B cell (primary cell): ENCODE measurements at regions not wholly inside any gene's neighbourhood (a gene's known extent, or its start where the extent isn't known, plus 50 kb on each side); places are given as distances from the start of the nearest gene placed in this dataset.

Experiments used
- CTCF ChIP-seq: fragments of 200-600 bp; IDR thresholded peaks from one replicate; pipeline ENCODE4 v1.8.0; 2022; ENCODE audit warnings: antibody characterized with exemption, mild to moderate bottlenecking
- EZH2 ChIP-seq: IDR thresholded peaks from 2 replicates; pipeline ENCODE4 v1.6.1; 2012; ENCODE audit warnings: borderline replicate concordance, low read depth, mild to moderate bottlenecking, moderate library complexity, low read length; ENCODE audit not compliant: insufficient read depth, poor library complexity, severe bottlenecking

GRCh38 chr22:46072981-46073682 is 77.2 kb upstream of the PPARA start:
- TF ChIP-seq CTCF (no peak), EZH2 (no peak)
